ENCODE measurements at regions not wholly inside any gene's neighbourhood (a gene's known extent, or its start where the extent isn't known, plus 50 kb on each side); places are given as distances from the start of the nearest gene placed in this dataset.

GRCh38 chr17:70230850-70231640 lies 61.7 kb downstream of the KCNJ2 start:
- peak; percentile 14 for DNase-seq (ENCODE audit: low read depth)

GRCh38 chr17:70232466-70232865 lies 63.1 kb downstream of the KCNJ2 start:
- no peak for DNase-seq (ENCODE audit: low read depth)

- no peak for DNase-seq (ENCODE audit: low read depth)
These were observed 65.9 kb downstream of the KCNJ2 start for GRCh38 chr17:70235252-70235651.

- DNase-seq (ENCODE audit: low read depth), result no peak
These were observed 68.9 kb downstream of the KCNJ2 start for GRCh38 chr17:70238228-70238627.

- no peak for DNase-seq (ENCODE audit: low read depth)
These were observed 69.3 kb downstream of the KCNJ2 start for GRCh38 chr17:70238646-70239045.

- no peak for DNase-seq (ENCODE audit: low read depth)
These were observed 70.1 kb downstream of the KCNJ2 start for GRCh38 chr17:70239391-70239826.

- DNase-seq (ENCODE audit: low read depth), result no peak
These were observed 71.7 kb downstream of the KCNJ2 start for GRCh38 chr17:70241071-70241470.

- no peak for DNase-seq (ENCODE audit: low read depth)
These were observed 73.6 kb downstream of the KCNJ2 start for GRCh38 chr17:70242781-70243437.

GRCh38 chr17:70251706-70252105 lies 82.4 kb downstream of the KCNJ2 start:
- DNase-seq (ENCODE audit: low read depth), result peak; percentile 12

- peak; percentile 74 for DNase-seq (ENCODE audit: low read depth)
These were observed 85.6 kb downstream of the KCNJ2 start for GRCh38 chr17:70254735-70255460.

- DNase-seq (ENCODE audit: low read depth), result peak; percentile 85
These were observed 87.4 kb downstream of the KCNJ2 start for GRCh38 chr17:70256751-70257150.

- no peak for DNase-seq (ENCODE audit: low read depth)
These were observed 89.1 kb downstream of the KCNJ2 start for GRCh38 chr17:70258465-70258864.

GRCh38 chr17:70259400-70259799 lies 90.1 kb downstream of the KCNJ2 start:
- no peak for DNase-seq (ENCODE audit: low read depth)

- no peak for DNase-seq (ENCODE audit: low read depth)
These were observed 91.8 kb downstream of the KCNJ2 start for GRCh38 chr17:70261170-70261569.

- no peak for DNase-seq (ENCODE audit: low read depth)
These were observed 96.1 kb downstream of the KCNJ2 start for GRCh38 chr17:70265471-70265870.

- no peak for DNase-seq (ENCODE audit: low read depth)
These were observed 97.1 kb downstream of the KCNJ2 start for GRCh38 chr17:70266394-70266793.

GRCh38 chr17:70268383-70268782 lies 99.1 kb downstream of the KCNJ2 start:
- no peak for DNase-seq (ENCODE audit: low read depth)

- DNase-seq (ENCODE audit: low read depth), result no peak
These were observed 101.2 kb downstream of the KCNJ2 start for GRCh38 chr17:70270554-70270953.

GRCh38 chr17:70271200-70271599 lies 101.9 kb downstream of the KCNJ2 start:
- DNase-seq (ENCODE audit: low read depth), result no peak

- no peak for DNase-seq (ENCODE audit: low read depth)
These were observed 102.3 kb downstream of the KCNJ2 start for GRCh38 chr17:70271672-70272071.

GRCh38 chr17:70274255-70274654 lies 104.9 kb downstream of the KCNJ2 start:
- no peak for DNase-seq (ENCODE audit: low read depth)

- peak; percentile 62 for DNase-seq (ENCODE audit: low read depth)
These were observed 107.6 kb downstream of the KCNJ2 start for GRCh38 chr17:70276906-70277305.
